ENCODE measurements at regions not wholly inside any gene's neighbourhood (a gene's known extent, or its start where the extent isn't known, plus 50 kb on each side); places are given as distances from the start of the nearest gene placed in this dataset.
"Not testable (repeated sequence)": the region's sequence is repeated elsewhere in the genome, so short reads cannot be mapped to it uniquely, and the experiment has no call there.

DNA sequence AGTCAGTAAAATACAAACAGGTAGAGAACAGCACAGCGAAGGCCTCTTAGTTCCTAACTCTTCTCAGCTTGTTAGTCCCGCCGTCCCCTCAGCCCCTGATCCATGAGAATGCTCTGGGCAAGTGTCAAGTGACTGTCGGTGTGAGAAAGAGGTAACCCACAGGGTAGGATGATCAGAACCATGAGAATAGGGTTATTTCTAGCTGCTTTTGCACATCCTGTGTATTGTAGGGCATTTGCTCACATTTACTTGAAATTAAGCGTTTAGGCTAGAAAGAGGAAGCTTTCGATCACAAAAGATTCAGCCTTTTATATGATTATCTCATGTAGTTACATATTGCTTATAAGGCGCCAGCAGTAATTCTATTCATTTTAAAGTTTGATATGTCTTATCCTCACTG is 103.0 kb upstream of the PDE10A start:
- Histone ChIP-seq H3K4me1 (ENCODE audit: control insufficient read depth, insufficient read depth, low read length) (no peaks in the 10 kb centered on the region), H3K27me3 (ENCODE audit: control insufficient read depth, insufficient read depth, low read length) (no peaks in the 10 kb centered on the region), H3K9ac (ENCODE audit: low read depth, low read length) (no peak overlapping the region), H3K27ac (ENCODE audit: low read depth, low read length) (no peak overlapping the region), H3K4me3 (ENCODE audit: low read depth, low read length) (no peak overlapping the region), H3K36me3 (ENCODE audit: control insufficient read depth, insufficient read depth, low read length) (no peaks in the 10 kb centered on the region), H3K9me3 (ENCODE audit: control insufficient read depth, insufficient read depth, low read length) (no peaks in the 10 kb centered on the region)

- H3K36me3 ChIP-seq (ENCODE audit: control insufficient read depth, insufficient read depth, low read length); H3K4me1 ChIP-seq (ENCODE audit: control insufficient read depth, insufficient read depth, low read length); H3K9ac ChIP-seq (ENCODE audit: low read depth, low read length); H3K4me3 ChIP-seq (ENCODE audit: low read depth, low read length); H3K9me3 ChIP-seq (ENCODE audit: control insufficient read depth, insufficient read depth, low read length); H3K27ac ChIP-seq (ENCODE audit: low read depth, low read length); H3K27me3 ChIP-seq (ENCODE audit: control insufficient read depth, insufficient read depth, low read length): not testable (repeated sequence)
Measured at GRCh38 chr6:165765256-165765655, 102.2 kb upstream of the PDE10A start.

- Histone ChIP-seq H3K4me3 (ENCODE audit: low read depth, low read length) (no peak overlapping the region), H3K4me1 (ENCODE audit: control insufficient read depth, insufficient read depth, low read length) (no peaks in the 10 kb centered on the region), H3K27ac (ENCODE audit: low read depth, low read length) (no peak overlapping the region), H3K27me3 (ENCODE audit: control insufficient read depth, insufficient read depth, low read length) (no peaks in the 10 kb centered on the region), H3K9me3 (ENCODE audit: control insufficient read depth, insufficient read depth, low read length) (no peaks in the 10 kb centered on the region), H3K9ac (ENCODE audit: low read depth, low read length) (no peak overlapping the region), H3K36me3 (ENCODE audit: control insufficient read depth, insufficient read depth, low read length) (no peaks in the 10 kb centered on the region)
Measured at GRCh38 chr6:165762876-165763275, 99.8 kb upstream of the PDE10A start.

DNA sequence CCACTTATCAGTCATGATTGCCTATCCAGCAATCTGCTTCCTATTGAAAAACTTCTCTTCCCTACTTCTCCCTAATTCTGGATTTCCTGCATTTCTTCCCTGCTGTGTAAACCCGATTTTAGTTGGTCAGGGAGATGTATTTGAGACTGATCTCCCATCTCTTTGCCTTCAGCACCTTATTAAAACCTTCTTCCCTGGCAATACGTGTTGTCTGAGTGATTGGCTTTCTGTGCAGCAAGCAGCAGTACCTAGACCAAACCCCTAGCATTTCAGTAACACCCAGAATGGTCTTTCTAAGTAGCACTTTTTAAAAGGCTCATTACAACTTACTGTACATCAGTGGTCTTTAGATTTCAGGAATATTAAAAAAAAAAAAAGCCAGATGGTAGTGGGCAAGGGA is 99.1 kb upstream of the PDE10A start:
- Histone ChIP-seq H3K27ac (ENCODE audit: low read depth, low read length) (no peak overlapping the region), H3K9me3 (ENCODE audit: control insufficient read depth, insufficient read depth, low read length) (no peaks in the 10 kb centered on the region), H3K4me3 (ENCODE audit: low read depth, low read length) (no peak overlapping the region), H3K9ac (ENCODE audit: low read depth, low read length) (no peak overlapping the region), H3K36me3 (ENCODE audit: control insufficient read depth, insufficient read depth, low read length) (no peaks in the 10 kb centered on the region), H3K4me1 (ENCODE audit: control insufficient read depth, insufficient read depth, low read length) (no peaks in the 10 kb centered on the region), H3K27me3 (ENCODE audit: control insufficient read depth, insufficient read depth, low read length) (no peaks in the 10 kb centered on the region)

DNA sequence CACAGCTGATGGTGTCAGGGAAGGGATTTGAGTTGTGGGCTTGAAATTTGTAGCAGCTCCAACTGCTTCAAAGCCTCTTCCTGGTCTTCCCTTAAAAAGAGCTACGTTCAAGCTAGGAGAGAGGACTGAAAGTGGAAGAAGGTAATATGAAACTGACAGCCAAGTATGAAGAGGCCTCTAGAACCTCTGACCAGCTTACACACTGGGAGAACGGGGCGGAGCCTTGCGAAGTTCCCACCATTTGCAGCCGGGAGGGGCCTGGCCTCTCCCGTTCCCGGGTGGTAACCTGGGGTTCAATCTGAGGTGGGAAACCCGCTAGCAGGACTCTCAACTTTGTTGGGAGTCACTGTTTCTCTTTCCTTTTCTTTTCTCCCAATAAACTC is 97.8 kb upstream of the PDE10A start:
- Histone ChIP-seq H3K27ac (ENCODE audit: low read depth, low read length) (no peak overlapping the region), H3K4me1 (ENCODE audit: control insufficient read depth, insufficient read depth, low read length) (no peaks in the 10 kb centered on the region), H3K27me3 (ENCODE audit: control insufficient read depth, insufficient read depth, low read length) (no peaks in the 10 kb centered on the region), H3K4me3 (ENCODE audit: low read depth, low read length) (no peak overlapping the region), H3K9ac (ENCODE audit: low read depth, low read length) (no peak overlapping the region), H3K9me3 (ENCODE audit: control insufficient read depth, insufficient read depth, low read length) (no peaks in the 10 kb centered on the region), H3K36me3 (ENCODE audit: control insufficient read depth, insufficient read depth, low read length) (no peaks in the 10 kb centered on the region)

DNA sequence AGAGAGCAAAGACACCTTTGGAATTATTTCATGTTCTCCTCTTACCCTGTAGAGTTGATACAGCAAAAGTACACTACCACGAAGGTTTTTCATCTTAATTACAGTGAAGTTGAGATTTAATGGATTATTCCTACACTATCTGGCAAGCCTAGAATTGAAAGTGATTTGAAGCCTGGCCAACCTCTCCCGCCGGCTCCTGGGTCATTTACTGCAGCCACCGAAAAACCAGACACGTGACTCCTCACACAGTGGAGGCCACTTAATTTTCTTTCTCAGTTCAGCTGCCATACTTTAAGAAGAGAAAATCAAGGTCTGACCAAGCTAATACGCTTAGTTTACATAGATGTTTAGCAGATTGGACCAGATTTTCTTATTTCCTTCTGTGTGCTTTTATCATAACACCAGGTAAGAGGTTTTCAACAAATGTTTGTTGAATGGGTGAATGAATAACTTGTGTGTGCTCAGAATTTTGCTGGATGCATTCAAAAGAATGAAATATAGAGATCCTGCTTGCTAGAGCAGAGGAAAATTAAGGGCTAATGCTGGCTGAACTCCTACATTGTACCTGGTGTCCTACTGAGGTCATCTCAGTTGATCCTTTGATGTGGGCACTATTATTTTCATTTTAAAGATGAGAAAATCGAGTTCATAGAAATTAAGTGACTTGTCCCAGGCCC is 97.2 kb upstream of the PDE10A start:
- no peaks in the 10 kb centered on the region for H3K9me3 ChIP-seq (ENCODE audit: control insufficient read depth, insufficient read depth, low read length)
- no peak overlapping the region for H3K4me3 ChIP-seq (ENCODE audit: low read depth, low read length)
- H3K27me3 ChIP-seq (ENCODE audit: control insufficient read depth, insufficient read depth, low read length) = no peaks in the 10 kb centered on the region

GRCh38 chr6:165758441-165758840 is 95.4 kb upstream of the PDE10A start:
- Histone ChIP-seq H3K4me3 (ENCODE audit: low read depth, low read length) (no peak overlapping the region), H3K27ac (ENCODE audit: low read depth, low read length) (no peak overlapping the region), H3K9me3 (ENCODE audit: control insufficient read depth, insufficient read depth, low read length) (no peaks in the 10 kb centered on the region), H3K27me3 (ENCODE audit: control insufficient read depth, insufficient read depth, low read length) (no peaks in the 10 kb centered on the region), H3K36me3 (ENCODE audit: control insufficient read depth, insufficient read depth, low read length) (no peaks in the 10 kb centered on the region), H3K9ac (ENCODE audit: low read depth, low read length) (no peak overlapping the region), H3K4me1 (ENCODE audit: control insufficient read depth, insufficient read depth, low read length) (peaks cover 6% of the 10 kb centered on the region; the same call in 1 of the 2 replicates)

More for the DNA sequence above, 97.2 kb upstream of the PDE10A start:
- Histone ChIP-seq H3K4me1 (ENCODE audit: control insufficient read depth, insufficient read depth, low read length) (peaks cover 4% of the 10 kb centered on the region; the same call in 1 of the 2 replicates), H3K36me3 (ENCODE audit: control insufficient read depth, insufficient read depth, low read length) (no peaks in the 10 kb centered on the region), H3K9ac (ENCODE audit: low read depth, low read length) (no peak overlapping the region), H3K27ac (ENCODE audit: low read depth, low read length) (no peak overlapping the region)

- Histone ChIP-seq H3K27me3 (ENCODE audit: control insufficient read depth, insufficient read depth, low read length) (no peaks in the 10 kb centered on the region), H3K4me1 (ENCODE audit: control insufficient read depth, insufficient read depth, low read length) (peaks cover 6% of the 10 kb centered on the region; the same call in 1 of the 2 replicates), H3K9ac (ENCODE audit: low read depth, low read length) (no peak overlapping the region), H3K36me3 (ENCODE audit: control insufficient read depth, insufficient read depth, low read length) (no peaks in the 10 kb centered on the region), H3K27ac (ENCODE audit: low read depth, low read length) (no peak overlapping the region), H3K9me3 (ENCODE audit: control insufficient read depth, insufficient read depth, low read length) (no peaks in the 10 kb centered on the region), H3K4me3 (ENCODE audit: low read depth, low read length) (no peak overlapping the region)
Measured at GRCh38 chr6:165755583-165755982, 92.5 kb upstream of the PDE10A start.

- no peak overlapping the region for H3K27ac ChIP-seq (ENCODE audit: low read depth, low read length)
- no peak overlapping the region for H3K4me3 ChIP-seq (ENCODE audit: low read depth, low read length)
- no peaks in the 10 kb centered on the region for H3K27me3 ChIP-seq (ENCODE audit: control insufficient read depth, insufficient read depth, low read length)
- no peaks in the 10 kb centered on the region for H3K36me3 ChIP-seq (ENCODE audit: control insufficient read depth, insufficient read depth, low read length)
- H3K9me3 ChIP-seq (ENCODE audit: control insufficient read depth, insufficient read depth, low read length) = no peaks in the 10 kb centered on the region; the same call in 1 of the 2 replicates
- H3K4me1 ChIP-seq (ENCODE audit: control insufficient read depth, insufficient read depth, low read length) = peaks cover 6% of the 10 kb centered on the region; the same call in 1 of the 2 replicates
- H3K9ac ChIP-seq (ENCODE audit: low read depth, low read length) = no peak overlapping the region
Measured at GRCh38 chr6:165753506-165753905, 90.5 kb upstream of the PDE10A start.

- H3K9me3 ChIP-seq (ENCODE audit: control insufficient read depth, insufficient read depth, low read length) = no peaks in the 10 kb centered on the region; the same call in 1 of the 2 replicates
- H3K4me1 ChIP-seq (ENCODE audit: control insufficient read depth, insufficient read depth, low read length) = peaks cover 6% of the 10 kb centered on the region; the same call in 1 of the 2 replicates
- H3K36me3 ChIP-seq (ENCODE audit: control insufficient read depth, insufficient read depth, low read length) = no peaks in the 10 kb centered on the region
- H3K27ac ChIP-seq (ENCODE audit: low read depth, low read length) = no peak overlapping the region
- no peaks in the 10 kb centered on the region for H3K27me3 ChIP-seq (ENCODE audit: control insufficient read depth, insufficient read depth, low read length)
- no peak overlapping the region for H3K9ac ChIP-seq (ENCODE audit: low read depth, low read length)
- no peak overlapping the region for H3K4me3 ChIP-seq (ENCODE audit: low read depth, low read length)
Measured at GRCh38 chr6:165752451-165752850, 89.4 kb upstream of the PDE10A start.

GRCh38 chr6:165751486-165751885 is 88.4 kb upstream of the PDE10A start:
- no peak overlapping the region for H3K27ac ChIP-seq (ENCODE audit: low read depth, low read length)
- no peak overlapping the region for H3K9ac ChIP-seq (ENCODE audit: low read depth, low read length)
- no peaks in the 10 kb centered on the region for H3K27me3 ChIP-seq (ENCODE audit: control insufficient read depth, insufficient read depth, low read length)
- peaks cover 6% of the 10 kb centered on the region; the same call in 1 of the 2 replicates for H3K4me1 ChIP-seq (ENCODE audit: control insufficient read depth, insufficient read depth, low read length)
- no peaks in the 10 kb centered on the region for H3K36me3 ChIP-seq (ENCODE audit: control insufficient read depth, insufficient read depth, low read length)
- H3K9me3 ChIP-seq (ENCODE audit: control insufficient read depth, insufficient read depth, low read length) = no peaks in the 10 kb centered on the region; the same call in 1 of the 2 replicates
- no peak overlapping the region for H3K4me3 ChIP-seq (ENCODE audit: low read depth, low read length)
